Activated T-cell treated with anti-CD3 and anti-CD28 coated beads for 1 hour (primary cell): ENCODE measurements at regions not wholly inside any gene's neighbourhood (a gene's known extent, or its start where the extent isn't known, plus 50 kb on each side); places are given as distances from the start of the nearest gene placed in this dataset.

ENCODE experiments used
- DNase-seq: peaks from one replicate; pipeline ENCODE4 v3.0.0-alpha.2; 2020; ENCODE audit warnings: low read depth

GRCh38 chr5:82356808-82357671 is 78.9 kb upstream of the RPS23 start:
- DNase-seq, result peak; percentile 56

DNA sequence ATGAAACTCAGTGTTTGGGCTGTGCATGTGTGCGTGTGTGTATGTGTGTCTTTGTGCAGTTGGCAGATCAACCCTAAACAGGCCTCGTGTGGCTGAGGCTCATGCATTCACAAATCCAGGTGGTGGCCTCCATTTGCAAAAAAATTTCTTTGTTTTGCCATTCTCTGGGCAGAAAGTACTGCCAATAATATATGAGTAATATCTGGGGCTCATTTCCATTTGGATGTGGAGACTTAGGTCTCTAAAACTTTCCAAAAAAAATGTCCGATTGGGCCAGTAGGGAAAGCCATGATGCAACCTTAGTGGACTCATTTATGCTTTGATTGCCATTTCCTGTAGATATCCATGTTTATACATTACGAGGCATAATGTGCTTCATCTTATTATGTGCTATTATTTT is 77.9 kb upstream of the RPS23 start:
- no peak for DNase-seq

GRCh38 chr5:82355496-82355895 is 77.3 kb upstream of the RPS23 start:
- no peak for DNase-seq

DNA sequence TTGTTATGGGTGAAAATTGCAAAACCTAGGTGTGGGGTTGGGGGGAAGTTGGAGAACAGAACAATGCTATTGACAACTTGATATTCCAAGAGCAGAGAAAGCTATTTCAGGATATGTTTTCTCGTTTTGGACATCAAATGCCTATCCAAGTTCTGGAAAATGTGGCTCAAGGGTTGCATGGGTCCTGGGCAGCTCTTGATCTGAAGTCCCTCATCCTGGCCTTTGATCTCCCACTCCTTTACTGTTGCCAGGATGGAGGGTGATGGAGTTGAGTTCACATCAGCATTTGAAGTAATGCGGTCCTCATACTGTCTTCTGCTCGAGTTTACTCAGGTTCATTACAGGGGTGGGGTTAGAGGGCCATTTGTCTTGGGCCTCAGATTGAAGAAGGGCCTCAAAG is 76.9 kb upstream of the RPS23 start:
- DNase-seq, result no peak

GRCh38 chr5:82354543-82354942 is 76.4 kb upstream of the RPS23 start:
- no peak for DNase-seq

DNA sequence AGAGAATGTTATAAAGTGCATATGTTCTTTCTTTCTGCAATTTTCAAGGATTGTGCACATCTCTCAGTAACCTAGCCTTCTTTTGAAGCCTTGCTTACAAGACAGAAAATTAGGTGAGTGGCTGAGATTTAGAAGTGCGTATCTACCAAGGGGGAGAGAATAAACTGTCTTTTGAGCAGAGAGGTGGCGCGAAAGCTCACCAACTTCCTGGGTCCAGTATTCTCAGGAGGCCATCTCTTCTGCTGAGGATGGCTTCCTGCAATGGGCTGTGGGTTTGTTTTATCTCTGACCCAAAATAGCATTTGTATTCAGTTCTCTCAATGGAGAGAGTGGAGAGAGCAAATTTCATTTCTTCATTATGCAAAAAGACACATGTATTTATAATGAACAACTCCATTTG is 75.4 kb upstream of the RPS23 start:
- DNase-seq, result no peak

- no peak for DNase-seq
Measured at GRCh38 chr5:82352146-82352791, 74.1 kb upstream of the RPS23 start.

DNA sequence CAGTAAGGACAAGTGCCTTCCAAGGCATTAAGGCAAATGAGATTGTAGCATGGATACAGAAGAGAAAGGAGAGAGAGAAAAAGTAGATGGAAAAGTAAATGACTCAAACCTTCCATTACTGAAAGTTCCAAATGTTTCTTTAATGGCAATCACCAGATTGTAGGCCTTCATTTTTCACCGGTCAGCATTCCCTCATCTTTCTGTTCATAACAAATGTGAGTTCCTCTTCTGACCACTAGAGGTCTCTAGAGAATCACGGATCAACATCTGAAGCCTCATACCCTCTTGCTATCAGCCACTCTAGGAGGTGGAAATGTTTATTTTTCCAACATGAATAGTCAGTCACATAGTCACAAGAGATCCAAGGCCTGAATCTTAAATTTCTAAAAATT is 73.6 kb upstream of the RPS23 start:
- DNase-seq, result no peak

GRCh38 chr5:82351297-82351696 is 73.1 kb upstream of the RPS23 start:
- no peak for DNase-seq

GRCh38 chr5:82349652-82350051 is 71.5 kb upstream of the RPS23 start:
- DNase-seq, result peak; percentile 14

DNA sequence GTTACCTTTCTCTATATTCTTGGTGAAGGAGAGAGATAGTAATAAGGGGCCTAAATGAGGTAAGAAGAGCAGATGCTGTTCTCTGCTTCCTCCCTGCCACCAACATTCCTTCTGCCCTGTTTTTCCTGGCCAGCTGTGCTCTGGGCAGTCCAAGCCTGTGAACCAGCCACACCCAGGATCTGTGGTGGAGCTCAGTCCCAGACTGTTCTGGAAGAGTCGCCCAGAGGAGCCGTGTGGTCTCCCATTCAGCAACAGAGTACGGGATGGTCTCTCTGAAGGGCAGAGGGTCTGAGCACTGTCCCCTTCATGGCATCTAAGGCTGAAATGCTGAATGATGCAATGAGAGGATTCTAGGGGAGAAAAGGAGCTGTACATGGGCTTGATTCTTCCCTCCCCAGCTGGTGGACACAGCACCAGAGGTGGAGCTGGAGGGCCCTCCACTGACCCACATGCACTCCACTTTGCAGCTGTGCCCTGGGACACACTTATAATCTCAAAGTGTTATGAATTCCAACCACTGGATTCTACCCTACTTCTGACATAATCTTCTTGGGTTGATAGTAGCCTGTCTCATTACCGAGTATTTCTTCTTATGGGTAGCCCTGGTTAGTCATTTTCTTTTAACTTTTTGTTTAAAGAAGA is 70.8 kb upstream of the RPS23 start:
- no peak for DNase-seq

DNA sequence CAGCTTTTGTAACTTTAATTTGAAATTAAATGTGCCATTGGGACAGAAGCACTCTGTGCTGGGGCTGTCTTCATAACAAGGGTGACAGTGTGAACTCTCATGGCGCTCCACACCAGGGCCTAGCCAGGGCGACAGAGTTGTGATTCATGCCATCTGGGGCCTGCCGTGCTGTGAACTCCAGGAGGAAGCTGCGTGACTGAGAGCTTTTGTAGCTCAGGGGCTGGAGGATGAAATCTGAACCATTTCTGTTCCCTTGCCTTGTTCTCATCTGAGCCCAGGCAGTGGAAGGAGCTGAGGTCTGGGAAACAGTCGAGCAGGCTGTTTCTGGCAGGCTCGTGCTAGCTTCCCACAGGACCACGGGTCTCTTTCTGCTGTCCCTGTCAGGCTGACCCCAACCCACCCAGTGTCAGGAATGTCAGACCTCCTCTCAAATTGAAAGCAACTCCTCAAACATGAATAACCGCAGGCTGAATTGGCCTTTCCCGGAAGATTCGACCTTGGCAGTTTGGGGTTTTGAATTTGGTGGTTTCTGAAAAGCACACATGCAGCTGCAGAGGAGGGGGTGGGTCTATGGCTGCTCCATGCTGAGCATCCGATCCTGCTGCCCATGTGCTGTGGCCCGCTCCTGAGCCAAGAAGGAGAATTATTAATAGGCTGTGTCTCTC is 69.2 kb upstream of the RPS23 start:
- no peak for DNase-seq

GRCh38 chr5:82346399-82347165 is 68.4 kb upstream of the RPS23 start:
- DNase-seq, result no peak

GRCh38 chr5:82345108-82345507 is 67.0 kb upstream of the RPS23 start:
- DNase-seq, result no peak

DNA sequence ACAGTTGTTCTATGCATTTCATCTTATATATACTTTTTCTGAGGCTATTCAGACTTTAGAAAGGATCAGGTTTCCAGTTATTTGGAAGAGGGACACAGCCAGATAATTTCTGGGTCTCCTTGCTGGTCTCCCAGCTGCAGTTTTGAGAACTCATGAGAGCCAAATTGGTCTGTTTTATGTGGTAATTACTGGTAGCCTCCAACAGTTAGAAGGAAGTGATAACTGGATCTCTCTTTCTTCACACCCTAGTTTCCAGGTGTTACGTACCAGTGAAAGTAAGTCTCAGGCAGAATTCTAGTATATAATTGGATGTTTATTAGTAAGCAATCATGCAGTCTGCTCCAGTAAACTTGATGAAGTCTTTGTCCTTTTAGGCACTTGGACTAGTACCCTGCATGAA is 63.2 kb upstream of the RPS23 start:
- DNase-seq, result no peak

DNA sequence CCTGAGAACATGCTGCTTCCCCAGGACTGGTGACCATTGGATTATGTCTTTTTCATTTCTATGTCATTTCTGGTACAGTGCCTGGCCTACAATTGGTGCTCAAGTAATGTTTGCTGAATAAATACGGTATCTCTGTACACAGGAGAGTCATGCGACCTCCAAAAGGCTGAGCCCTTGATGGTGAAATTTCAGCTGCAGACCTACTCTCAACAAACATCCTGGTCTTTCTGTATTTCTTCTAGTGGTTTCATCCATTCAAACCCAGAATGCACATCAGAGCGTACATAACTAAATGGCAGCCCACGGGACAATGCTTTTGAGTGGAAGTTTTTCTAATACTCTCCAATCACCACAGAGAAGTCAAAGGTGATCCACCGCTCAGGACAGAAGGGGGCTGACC is 62.6 kb upstream of the RPS23 start:
- DNase-seq, result no peak

DNA sequence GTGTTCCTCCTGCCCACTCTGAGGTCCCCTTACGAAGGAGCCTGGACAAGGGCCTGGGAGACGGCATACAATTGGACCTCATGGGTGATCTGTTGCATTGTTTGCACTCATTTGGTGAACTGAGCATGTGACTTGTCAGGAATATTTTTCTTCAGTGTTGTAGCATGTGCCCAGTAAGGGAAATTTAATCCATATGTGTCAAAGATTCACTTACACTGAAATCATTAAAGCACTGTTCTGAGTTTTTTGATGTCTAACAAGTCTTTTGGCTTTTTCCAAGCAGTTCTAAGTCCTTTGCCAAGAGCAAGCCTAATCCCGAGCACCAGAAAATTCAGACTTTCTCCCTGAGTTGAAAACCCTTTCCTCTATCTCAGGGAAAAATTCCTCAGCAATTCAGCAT is 61.6 kb upstream of the RPS23 start:
- no peak for DNase-seq

GRCh38 chr5:82338771-82339373 is 60.7 kb upstream of the RPS23 start:
- no peak for DNase-seq

DNA sequence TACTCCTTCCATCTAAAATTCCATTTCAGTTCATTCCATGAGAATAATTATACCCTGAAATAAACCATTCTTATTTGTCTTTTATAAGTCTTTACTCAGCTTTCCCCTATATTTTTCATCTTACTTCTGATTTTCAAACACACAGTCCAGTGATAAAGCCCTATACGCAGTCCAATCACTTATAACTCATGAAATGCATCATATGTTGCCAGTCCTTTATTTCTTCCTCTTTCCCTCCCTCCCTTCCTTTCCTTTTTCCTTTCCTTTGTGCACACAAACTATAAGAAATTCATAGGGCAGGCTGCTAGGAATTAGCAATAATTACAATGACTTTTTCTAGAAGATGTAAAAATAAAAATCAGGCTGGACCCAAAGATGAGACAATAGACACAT is 58.8 kb upstream of the RPS23 start:
- no peak for DNase-seq

GRCh38 chr5:82336226-82336958 is 58.2 kb upstream of the RPS23 start:
- DNase-seq, result no peak

DNA sequence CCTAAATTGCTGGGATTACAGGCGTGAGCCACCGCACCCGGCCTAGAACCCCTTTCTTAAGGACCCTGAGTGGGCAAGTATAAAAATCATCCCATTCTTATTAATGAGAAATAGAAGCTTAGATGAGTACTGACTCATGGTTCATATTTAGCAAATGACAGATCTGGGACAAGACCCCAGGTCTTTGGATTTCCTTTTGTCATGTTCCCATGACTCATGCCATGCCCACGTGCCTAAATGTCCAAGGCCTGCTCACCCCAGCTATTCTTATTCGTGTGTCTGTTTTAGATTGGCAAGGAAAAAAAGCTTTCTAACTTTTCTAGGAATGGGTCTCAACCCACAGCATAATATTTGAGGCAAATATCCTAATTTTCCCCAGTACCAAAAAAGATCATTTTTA is 57.7 kb upstream of the RPS23 start:
- no peak for DNase-seq
